ENCODE measurements at regions not wholly inside any gene's neighbourhood (a gene's known extent, or its start where the extent isn't known, plus 50 kb on each side); places are given as distances from the start of the nearest gene placed in this dataset.

DNA sequence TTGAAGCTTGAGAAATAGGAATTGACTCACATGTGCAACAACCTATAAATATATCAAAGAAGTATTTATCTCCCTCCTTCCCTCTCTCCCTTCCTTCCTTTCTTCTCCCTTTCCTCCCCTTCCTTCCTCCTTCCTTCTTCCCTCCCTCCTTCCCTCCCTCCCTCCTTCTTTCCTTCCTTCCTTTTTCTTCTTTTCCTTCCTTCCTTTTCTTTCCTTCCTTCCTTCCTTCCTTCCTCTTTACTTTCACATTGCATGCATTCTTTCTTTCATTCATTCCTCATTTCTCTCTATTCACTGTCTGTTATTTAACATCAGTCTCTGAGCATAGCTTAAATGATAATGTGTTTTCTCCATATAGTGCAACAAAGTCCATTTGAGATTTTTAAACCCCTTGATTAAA, 214.2 kb downstream of the CHRM3 start:
- DNase-seq (ENCODE audit: low read depth), result no peak

DNA sequence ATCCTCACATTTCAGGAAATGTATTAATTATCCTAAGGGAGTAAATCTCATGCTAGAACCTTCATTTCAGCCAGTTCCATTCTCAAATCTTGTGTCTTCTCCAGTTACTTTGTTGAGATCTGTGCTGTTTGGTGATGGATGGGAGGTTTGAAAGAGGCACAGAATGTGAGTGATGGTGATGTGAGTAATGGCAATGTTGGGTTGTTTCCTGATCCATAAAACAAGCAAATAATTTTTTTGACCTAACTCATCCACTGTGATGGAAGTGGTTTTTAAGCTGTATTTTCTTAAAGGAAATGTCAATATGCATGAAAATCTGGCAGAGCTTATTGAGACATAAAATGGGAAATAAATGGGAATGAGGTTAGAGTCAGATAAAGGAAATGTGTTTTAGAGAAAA, 214.7 kb downstream of the CHRM3 start:
- no peak for DNase-seq (ENCODE audit: low read depth)

DNA sequence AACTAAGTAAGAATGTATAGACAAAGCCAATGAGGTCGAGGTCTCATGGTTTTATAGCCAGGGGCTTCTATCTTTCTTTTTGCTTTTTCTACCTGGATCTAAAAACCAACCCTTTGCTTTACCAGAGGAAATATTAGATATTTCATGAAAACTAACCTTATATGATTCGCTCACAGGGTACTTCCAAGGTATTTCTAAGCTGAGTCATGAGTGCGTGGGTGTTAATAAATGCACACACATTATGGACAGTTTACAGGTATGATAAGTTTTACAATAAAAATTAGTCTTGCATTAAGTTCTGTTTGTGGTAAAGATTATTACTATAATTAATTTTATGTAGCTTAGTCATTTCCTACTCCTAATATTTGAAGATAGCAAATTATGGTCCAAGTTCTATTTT, 217.2 kb downstream of the CHRM3 start:
- DNase-seq (ENCODE audit: low read depth), result no peak

DNA sequence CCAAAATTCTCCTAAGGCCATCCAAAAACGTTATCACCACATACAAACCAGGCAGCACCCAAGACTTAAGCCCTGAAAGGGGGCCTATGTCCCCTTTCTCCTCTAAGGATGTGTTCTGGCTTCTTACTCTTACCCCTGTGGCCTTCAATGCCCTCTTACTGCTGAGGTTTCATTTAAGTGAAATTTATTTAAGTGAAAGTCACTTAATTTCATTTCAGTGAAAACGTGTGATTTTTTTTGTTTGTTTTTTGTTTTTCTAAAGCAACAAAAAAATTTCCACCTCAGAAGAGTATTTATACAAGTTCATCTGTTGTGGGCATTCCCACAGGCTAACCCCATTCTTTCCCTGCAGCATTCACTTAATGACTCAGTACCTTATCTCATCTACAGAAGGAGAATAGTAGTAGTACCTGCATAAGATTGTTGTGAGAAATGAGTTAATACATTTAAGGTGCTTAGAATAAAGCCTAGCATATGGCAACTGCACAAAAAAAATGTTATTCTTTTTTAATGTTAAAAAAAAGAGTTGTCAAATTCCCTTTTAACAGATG, 220.6 kb downstream of the CHRM3 start:
- DNase-seq (ENCODE audit: low read depth), result no peak

DNA sequence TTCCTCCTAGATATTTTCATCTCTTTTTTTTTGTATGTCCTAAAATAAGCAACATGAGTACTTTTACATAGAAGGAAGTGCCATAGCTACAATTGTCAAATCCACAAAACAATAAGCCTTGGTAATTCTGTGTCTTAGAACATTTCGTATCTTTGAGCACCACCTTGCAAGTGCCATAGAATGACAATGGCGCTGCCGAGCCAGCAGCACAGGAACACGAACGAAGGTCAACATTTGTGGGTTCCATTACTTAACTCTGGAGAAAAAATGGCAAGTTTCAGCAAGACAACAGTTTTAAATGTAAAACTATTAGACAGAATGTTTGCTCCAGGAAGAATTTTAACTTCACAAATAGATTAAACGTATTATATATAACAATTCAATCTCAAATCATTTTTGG, 222.1 kb downstream of the CHRM3 start:
- DNase-seq (ENCODE audit: low read depth), result no peak

DNA sequence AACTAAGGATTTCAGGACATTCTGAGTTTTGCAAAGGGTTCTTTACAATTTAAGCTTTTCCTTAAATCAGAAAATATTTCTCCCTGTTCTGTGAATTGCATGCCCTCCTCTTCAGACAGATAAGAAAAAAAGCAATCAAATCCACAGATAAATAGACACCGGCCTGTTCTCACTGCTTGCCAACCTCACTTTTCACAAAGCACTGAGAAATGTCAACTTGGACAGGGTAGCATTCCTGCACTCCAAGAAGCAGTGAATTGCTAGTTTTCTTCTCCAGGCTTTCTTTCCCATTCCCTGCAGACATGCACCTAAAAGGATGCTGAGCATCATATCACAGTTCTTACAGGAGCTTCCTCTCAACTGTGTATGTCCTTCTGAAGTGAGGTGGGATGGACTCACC, 226.0 kb downstream of the CHRM3 start:
- no peak for DNase-seq (ENCODE audit: low read depth)

DNA sequence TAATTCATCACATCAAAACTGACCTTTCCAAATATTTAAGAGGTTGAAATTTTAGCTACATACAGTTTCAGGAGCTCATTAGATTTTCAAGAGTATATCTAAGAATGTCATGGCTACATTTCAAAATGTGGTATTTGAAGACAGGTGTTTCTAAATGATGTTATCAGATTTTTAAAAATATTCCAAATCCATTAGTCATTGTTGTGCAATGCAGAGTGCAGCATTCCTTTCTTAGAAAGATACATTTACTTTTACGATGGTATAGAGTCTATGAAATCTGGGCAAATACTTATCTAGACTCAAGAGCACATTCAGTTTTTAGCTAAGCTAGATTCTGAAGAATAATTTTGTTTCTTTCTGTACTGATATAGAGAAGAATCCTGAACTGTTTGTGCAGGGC, 230.3 kb downstream of the CHRM3 start:
- DNase-seq (ENCODE audit: low read depth), result no peak

DNA sequence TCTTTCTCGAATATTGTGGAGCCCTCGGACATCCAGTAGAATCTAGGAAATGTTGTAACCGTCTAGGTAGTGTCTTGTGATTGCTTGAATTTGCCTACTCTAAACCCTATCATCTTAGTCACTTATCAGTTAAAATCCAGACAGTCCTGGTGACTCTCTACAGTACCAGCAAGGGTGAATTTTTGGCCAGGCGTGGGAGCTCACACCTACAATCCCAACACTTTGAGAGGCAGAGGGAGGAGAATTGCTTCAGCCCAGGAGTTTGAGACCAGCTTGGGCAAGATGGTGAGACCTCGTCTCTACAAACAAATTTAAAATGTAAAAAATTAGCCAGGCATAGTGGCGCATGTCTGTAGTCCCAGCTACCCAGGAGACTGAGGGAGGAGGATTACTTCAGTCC, 230.9 kb downstream of the CHRM3 start:
- no peak for DNase-seq (ENCODE audit: low read depth)

DNA sequence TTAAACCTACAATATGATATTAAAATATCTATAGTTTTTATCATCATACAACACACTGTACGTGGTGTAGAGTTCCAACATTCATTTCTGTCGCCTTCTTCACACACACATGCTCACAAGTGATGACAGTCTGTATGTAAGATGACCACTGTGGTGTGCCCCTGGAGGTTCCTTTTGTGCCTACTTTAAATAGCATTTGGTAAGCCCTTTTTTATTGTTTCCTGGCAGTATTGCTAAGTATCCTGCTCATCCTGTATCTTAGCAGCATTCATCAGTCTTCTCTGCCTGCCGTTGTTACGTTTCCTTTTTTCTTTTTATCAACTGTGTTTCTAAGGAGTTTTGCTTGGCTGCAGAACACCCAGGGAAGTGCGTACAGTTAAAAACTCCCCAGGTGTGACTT, 231.4 kb downstream of the CHRM3 start:
- no peak for DNase-seq (ENCODE audit: low read depth)

DNA sequence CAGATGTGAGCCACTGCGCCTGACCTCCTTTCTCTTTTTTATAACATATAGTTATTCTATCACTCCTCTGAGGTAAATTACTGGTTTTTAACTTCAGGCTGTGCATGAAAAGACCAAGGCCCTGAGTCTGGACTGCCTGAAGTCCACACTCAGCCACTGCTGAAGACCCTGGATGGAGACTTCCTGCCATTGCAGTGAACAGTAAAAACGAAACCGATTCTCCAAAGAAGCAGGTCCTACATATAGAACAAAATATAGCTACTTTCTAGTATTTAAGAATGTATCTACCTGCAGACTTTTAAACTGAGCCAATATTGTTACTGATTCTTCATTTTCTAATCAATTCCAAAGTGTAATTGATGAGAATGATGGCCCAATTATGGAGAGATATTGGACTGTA, 232.8 kb downstream of the CHRM3 start:
- no peak for DNase-seq (ENCODE audit: low read depth)

- DNase-seq (ENCODE audit: low read depth), result no peak
These were observed 244.4 kb downstream of the CHRM3 start for GRCh38 chr1:239630767-239631166.

DNA sequence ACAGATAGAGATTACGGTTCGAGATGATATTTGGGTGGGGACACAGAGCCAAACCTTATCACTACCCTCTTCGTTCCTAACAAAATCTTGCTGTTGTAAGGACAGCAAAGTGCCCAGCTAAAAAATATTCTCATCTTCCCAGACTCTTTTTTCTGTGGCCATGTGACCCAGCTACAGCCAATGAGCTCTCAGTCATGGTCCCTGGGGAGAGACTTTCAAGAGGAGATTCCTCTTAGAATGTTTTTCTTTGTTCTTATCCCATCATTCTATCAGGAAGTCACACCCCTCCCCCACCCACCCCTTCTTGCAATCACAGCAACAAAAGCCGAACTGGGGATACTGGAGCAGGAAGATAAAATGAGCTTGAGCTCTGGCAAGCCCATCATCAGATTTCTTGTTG, 247.1 kb downstream of the CHRM3 start:
- DNase-seq (ENCODE audit: low read depth), result no peak

DNA sequence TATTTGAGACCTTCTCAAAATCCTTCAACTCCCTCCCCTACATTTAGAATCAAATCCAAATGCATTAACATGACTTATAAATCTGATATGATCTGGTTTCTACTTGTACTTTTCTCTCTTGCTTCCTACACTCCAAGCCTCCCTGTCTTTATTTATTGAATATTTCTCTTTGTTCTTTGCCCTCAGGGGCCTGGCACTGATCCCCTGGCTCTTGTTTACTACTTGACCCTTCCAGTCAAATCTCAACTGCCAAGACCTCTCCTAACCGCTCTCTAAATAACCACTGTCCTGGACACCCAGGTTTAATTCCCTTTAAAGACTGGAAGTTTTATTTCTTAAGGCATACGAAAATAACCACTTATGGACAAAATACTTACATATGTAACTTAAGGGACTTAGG, 248.9 kb downstream of the CHRM3 start:
- no peak for DNase-seq (ENCODE audit: low read depth)

GRCh38 chr1:239636347-239636746, 250.0 kb downstream of the CHRM3 start:
- DNase-seq (ENCODE audit: low read depth), result no peak

- DNase-seq (ENCODE audit: low read depth), result no peak
These were observed 258.2 kb downstream of the CHRM3 start for GRCh38 chr1:239644604-239645003.

DNA sequence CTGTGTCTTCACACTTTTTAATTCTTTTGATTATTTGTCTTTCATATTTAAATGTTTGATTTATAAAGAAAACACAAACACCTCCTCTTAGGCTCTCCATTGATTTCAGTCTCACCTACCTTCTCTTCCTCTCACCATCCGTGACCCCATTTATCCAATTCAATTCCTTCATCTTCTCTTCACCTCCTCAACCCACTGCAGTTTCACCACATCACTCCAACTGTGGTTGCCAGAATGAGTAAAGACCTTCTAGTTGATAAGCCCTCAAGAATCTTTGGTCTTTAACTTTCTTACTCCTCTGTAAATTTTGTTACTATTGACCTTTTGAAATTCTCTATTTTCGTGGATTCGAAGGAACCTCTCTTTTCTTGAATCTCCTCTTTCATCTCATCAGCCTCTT, 260.7 kb downstream of the CHRM3 start:
- no peak for DNase-seq (ENCODE audit: low read depth)

- DNase-seq (ENCODE audit: low read depth), result no peak
These were observed 261.7 kb downstream of the CHRM3 start for GRCh38 chr1:239647964-239648632.

DNA sequence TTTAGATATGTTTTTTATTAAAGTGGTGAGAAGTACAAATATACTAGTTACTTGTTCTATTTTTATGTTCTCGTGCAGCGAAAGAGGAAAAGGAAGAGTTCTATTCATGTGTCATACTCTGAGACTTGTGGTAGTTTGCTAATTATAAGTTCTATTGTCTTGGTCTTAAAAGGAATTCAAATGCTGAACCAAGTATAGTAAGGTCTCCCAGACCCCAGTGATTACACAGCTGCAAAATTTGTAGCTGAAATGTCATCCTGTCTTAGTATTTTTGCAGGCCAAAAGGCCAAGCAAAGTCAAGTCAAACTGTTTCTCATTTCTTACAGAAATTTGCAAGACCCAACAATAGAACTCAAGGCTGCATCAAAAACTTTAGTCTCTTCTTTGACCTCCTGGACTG, 268.7 kb downstream of the CHRM3 start:
- no peak for DNase-seq (ENCODE audit: low read depth)

- DNase-seq (ENCODE audit: low read depth), result no peak
These were observed 270.9 kb downstream of the CHRM3 start for GRCh38 chr1:239657291-239657690.

DNA sequence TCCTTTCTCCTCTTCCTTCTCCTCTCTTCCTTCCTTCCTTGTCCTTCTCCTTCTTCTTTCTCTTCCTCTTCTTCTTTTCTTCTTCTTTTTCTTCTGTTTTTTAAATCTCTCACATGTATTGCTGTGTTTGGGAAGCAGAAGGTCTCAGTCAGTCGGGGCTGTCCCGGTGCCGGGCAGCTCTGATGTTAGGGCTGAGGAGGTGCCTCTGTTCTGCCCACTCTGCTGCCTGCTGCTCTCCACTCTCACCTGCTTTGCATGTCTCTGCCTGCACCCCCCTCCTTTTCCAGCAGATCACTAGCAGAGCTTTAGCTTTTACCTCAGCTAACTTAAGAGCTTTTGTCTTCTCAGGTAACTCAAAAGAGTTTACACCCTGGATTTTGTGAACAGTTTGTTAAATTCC, 276.6 kb downstream of the CHRM3 start:
- no peak for DNase-seq (ENCODE audit: low read depth)

DNA sequence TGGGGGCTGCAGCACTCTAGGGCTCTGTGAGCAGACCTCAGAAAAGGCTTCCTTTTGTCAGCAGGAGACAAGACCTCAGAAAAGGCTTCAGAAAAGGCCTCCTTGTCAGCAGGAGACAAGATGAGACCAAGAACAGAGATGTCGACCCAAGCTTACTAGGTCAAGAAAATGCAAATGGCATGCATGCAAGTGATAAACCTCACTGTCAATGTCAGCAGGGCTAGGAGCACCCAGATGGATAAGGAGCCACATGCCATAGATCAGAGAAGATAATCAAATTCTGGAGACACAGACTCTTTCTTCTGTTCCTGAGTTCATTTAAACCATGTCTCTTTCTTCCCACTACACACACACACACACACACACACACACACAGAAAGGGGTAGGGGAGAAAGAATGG, 285.9 kb downstream of the CHRM3 start:
- no peak for DNase-seq (ENCODE audit: low read depth)

- DNase-seq (ENCODE audit: low read depth), result no peak
These were observed 289.4 kb downstream of the CHRM3 start for GRCh38 chr1:239675735-239676134.

DNA sequence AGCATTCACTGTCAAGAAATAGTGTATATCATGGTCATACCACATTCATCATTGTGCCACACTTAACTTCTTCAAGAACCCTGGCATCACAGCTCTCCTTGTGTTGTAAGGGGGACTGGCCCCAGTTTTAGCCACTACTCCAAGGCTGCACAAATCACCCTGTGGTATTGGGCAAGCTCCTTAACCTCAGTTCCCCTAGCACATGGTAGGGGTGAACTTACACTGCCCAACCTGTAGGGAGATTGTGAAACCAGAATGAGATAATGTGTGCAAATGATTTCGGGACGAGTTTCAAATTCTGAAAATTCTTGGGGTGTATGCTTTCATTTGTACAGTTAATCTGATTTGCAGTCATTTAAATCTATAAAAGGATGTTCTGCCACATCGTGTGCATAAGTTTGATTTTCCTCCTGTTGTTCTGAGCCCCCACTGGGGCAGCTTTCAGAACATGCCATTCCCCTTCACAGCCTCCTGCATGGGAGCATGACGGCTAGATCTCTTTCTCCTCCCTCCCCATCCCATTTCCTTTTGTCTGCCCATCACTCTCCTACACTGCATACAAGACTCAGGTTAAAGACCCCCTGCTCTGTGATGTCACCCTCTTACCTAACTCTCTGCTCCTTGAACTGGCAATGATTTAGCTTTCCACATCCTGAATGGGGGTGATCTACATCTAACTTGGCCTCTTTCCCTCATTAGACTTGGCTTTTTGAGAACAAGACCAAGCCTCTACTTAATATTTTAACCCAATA, 290.3 kb downstream of the CHRM3 start:
- DNase-seq (ENCODE audit: low read depth), result no peak

GRCh38 chr1:239677362-239677761, 291.0 kb downstream of the CHRM3 start:
- no peak for DNase-seq (ENCODE audit: low read depth)
